ENCODE measurements at regions not wholly inside any gene's neighbourhood (a gene's known extent, or its start where the extent isn't known, plus 50 kb on each side); places are given as distances from the start of the nearest gene placed in this dataset.

- H3K36me3 Mint-ChIP-seq (ENCODE audit: low read depth) = no peaks in the 10 kb centered on the region
- H3K27me3 Mint-ChIP-seq = peaks cover 41% of the 10 kb centered on the region
Measured at GRCh38 chr20:4490606-4491280, 195.5 kb upstream of the PRNP start.

GRCh38 chr20:4490045-4490444, 196.2 kb upstream of the PRNP start:
- no peaks in the 10 kb centered on the region for H3K9me3 ChIP-seq (ENCODE audit: control insufficient read depth in 1 of 2, insufficient read depth in 1 of 2, low read length in 2 of 2)
- no peaks in the 10 kb centered on the region for H3K4me1 ChIP-seq (ENCODE audit: insufficient read depth, low read length)
- H3K9me3 Mint-ChIP-seq = no peaks in the 10 kb centered on the region
- H3K36me3 Mint-ChIP-seq (ENCODE audit: low read depth) = no peaks in the 10 kb centered on the region
- TF ChIP-seq CTCF (IDR thresholded peaks at IDR 0.05) = no peak
- no peak overlapping the region for H3K4me3 ChIP-seq (ENCODE audit: low read length)
- H3K4me3 Mint-ChIP-seq = no peak overlapping the region
- ChIA-PET POLR2A (no interaction called here), CTCF (no interaction called here)
- H3K27ac Mint-ChIP-seq = no peak overlapping the region
- no peaks in the 10 kb centered on the region for H3K4me1 Mint-ChIP-seq (ENCODE audit: low read depth)
- no peak overlapping the region for H3K27ac ChIP-seq (ENCODE audit: low read depth in 1 of 2, low read length in 2 of 2)
- ATAC-seq (ENCODE audit: poor library complexity) (no peak), DNase-seq (no peak)
- no peaks in the 10 kb centered on the region for H3K36me3 ChIP-seq (ENCODE audit: insufficient read depth, low read length)
- H3K27me3 Mint-ChIP-seq = peaks cover 47% of the 10 kb centered on the region
- intact Hi-C loops (cut with DNase I, micrococcal nuclease) = no loop called here
- H3K27me3 ChIP-seq (ENCODE audit: control insufficient read depth in 1 of 2, insufficient read depth in 2 of 2, low read length in 2 of 2) = peaks cover 0 to 8% of the 10 kb centered on the region in 2 experiments

More at GRCh38 chr20:4490606-4491280, 195.5 kb upstream of the PRNP start:
- POLR2A ChIA-PET = no interaction called here
- H3K27ac ChIP-seq (ENCODE audit: low read depth in 1 of 2, low read length in 2 of 2) = no peak overlapping the region
- no peak for DNase-seq
- H3K36me3 ChIP-seq (ENCODE audit: insufficient read depth, low read length) = no peaks in the 10 kb centered on the region
- Mint-ChIP-seq H3K4me1 (ENCODE audit: low read depth) (no peaks in the 10 kb centered on the region), H3K27ac (no peak overlapping the region), H3K9me3 (no peaks in the 10 kb centered on the region), H3K4me3 (no peak overlapping the region)
- CTCF ChIA-PET = no interaction called here
- H3K4me3 ChIP-seq (ENCODE audit: low read length) = no peak overlapping the region
- no peak for TF ChIP-seq CTCF (IDR thresholded peaks at IDR 0.05)
- H3K4me1 ChIP-seq (ENCODE audit: insufficient read depth, low read length) = no peaks in the 10 kb centered on the region
- intact Hi-C loops (cut with DNase I, micrococcal nuclease) = no loop called here
- H3K9me3 ChIP-seq (ENCODE audit: control insufficient read depth in 1 of 2, insufficient read depth in 1 of 2, low read length in 2 of 2) = no peaks in the 10 kb centered on the region
- H3K27me3 ChIP-seq (ENCODE audit: control insufficient read depth in 1 of 2, insufficient read depth in 2 of 2, low read length in 2 of 2) = peaks cover 0 to 8% of the 10 kb centered on the region in 2 experiments
- no peak for ATAC-seq (ENCODE audit: poor library complexity)

GRCh38 chr20:4488407-4489339, 197.6 kb upstream of the PRNP start:
- Histone ChIP-seq H3K9me3 (ENCODE audit: control insufficient read depth in 1 of 2, insufficient read depth in 1 of 2, low read length in 2 of 2) (no peaks in the 10 kb centered on the region), H3K36me3 (ENCODE audit: insufficient read depth, low read length) (no peaks in the 10 kb centered on the region), H3K4me3 (ENCODE audit: low read length) (no peak overlapping the region), H3K27me3 (ENCODE audit: control insufficient read depth in 1 of 2, insufficient read depth in 2 of 2, low read length in 2 of 2) (peaks cover 0 to 4% of the 10 kb centered on the region in 2 experiments), H3K4me1 (ENCODE audit: insufficient read depth, low read length) (no peaks in the 10 kb centered on the region), H3K27ac (ENCODE audit: low read depth in 1 of 2, low read length in 2 of 2) (no peak overlapping the region)
- H3K4me3 Mint-ChIP-seq = no peak overlapping the region
- intact Hi-C loops (cut with DNase I, micrococcal nuclease) = no loop called here
- H3K4me1 Mint-ChIP-seq (ENCODE audit: low read depth) = no peaks in the 10 kb centered on the region
- ChIA-PET CTCF (no interaction called here), POLR2A (no interaction called here)
- ATAC-seq (ENCODE audit: poor library complexity) = no peak
- TF ChIP-seq CTCF (IDR thresholded peaks at IDR 0.05) = no peak
- DNase-seq = no peak
- no peak overlapping the region for H3K27ac Mint-ChIP-seq
- no peaks in the 10 kb centered on the region for H3K9me3 Mint-ChIP-seq
- H3K27me3 Mint-ChIP-seq = peaks cover 56% of the 10 kb centered on the region
- H3K36me3 Mint-ChIP-seq (ENCODE audit: low read depth) = no peaks in the 10 kb centered on the region
